Subcutaneous abdominal adipose tissue (tissue), 5 donors: ENCODE measurements at regions not wholly inside any gene's neighbourhood (a gene's known extent, or its start where the extent isn't known, plus 50 kb on each side); places are given as distances from the start of the nearest gene placed in this dataset.
"Not testable (repeated sequence)": the region's sequence is repeated elsewhere in the genome, so short reads cannot be mapped to it uniquely, and the experiment has no call there.

Source experiments
- H3K27ac ChIP-seq: one replicate; pipeline ENCODE4 v1.7.0; 2013; ENCODE audit warnings: low read depth, mild to moderate bottlenecking, inconsistent platforms, low read length, moderate library complexity
- H3K27me3 ChIP-seq, 5 donors: one replicate each; pipeline ENCODE4 v1.7.0; 2013; ENCODE audit warnings: low read length in 5 of 5, inconsistent platforms in 1 of 5; ENCODE audit not compliant: control insufficient read depth in 5 of 5, insufficient read depth in 4 of 5
- H3K36me3 ChIP-seq, 5 donors: one replicate each; pipeline ENCODE4 v1.7.0; 2013; ENCODE audit warnings: low read length in 5 of 5; ENCODE audit not compliant: control insufficient read depth in 5 of 5, insufficient read depth in 5 of 5
- H3K4me1 ChIP-seq, 5 donors: one replicate each; pipeline ENCODE4 v1.7.0; 2013; ENCODE audit warnings: low read length in 5 of 5, mild to moderate bottlenecking in 3 of 5, moderate library complexity in 1 of 5; ENCODE audit not compliant: control insufficient read depth in 5 of 5, insufficient read depth in 5 of 5
- H3K4me3 ChIP-seq, 5 donors: one replicate each; pipeline ENCODE4 v1.7.0; 2013; ENCODE audit warnings: low read length in 5 of 5, low read depth in 1 of 5
- H3K9ac ChIP-seq, 5 donors: one replicate each; pipeline ENCODE4 v1.7.0; 2013; ENCODE audit warnings: low read length in 5 of 5, mild to moderate bottlenecking in 4 of 5, moderate library complexity in 3 of 5
- H3K9me3 ChIP-seq, 5 donors: one replicate each; pipeline ENCODE4 v1.7.0; 2013; ENCODE audit warnings: low read length in 5 of 5; ENCODE audit not compliant: control insufficient read depth in 5 of 5
- donor health status: healthy.
- donor health status: healthy.
- donor health status: healthy.
- donor health status: healthy.
- donor health status: healthy.

DNA sequence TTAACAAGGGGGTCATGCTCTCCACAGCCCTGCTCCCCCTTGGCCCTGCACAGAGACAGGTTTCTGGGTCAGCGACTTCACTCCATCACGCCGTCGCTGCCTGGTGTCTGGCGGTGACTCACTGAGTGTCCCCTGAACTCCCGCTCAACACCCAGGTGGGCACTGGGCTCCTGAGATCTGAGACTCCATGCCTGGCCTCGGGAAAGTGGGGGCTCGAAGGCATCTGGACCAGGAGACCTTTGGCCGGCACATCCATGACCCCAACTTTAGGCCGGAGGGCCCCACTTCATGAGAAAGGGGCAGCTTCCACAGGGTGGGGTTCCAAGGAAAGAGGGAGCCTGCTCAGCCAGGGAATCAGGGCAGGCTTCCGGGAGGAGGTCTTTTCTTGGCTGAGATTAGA is 79.3 kb upstream of the PRR5 start:
- Histone ChIP-seq H3K9me3 (no peaks in the 10 kb centered on the region), H3K4me3 (no peak overlapping the region), H3K27me3 (peaks cover 7 to 48% (median 32%) of the 10 kb centered on the region in 5 donors), H3K27ac (no peak overlapping the region), H3K4me1 (peaks cover 0 to 24% (median 11%) of the 10 kb centered on the region in 5 donors), H3K36me3 (no peaks in the 10 kb centered on the region), H3K9ac (no peak overlapping the region)

DNA sequence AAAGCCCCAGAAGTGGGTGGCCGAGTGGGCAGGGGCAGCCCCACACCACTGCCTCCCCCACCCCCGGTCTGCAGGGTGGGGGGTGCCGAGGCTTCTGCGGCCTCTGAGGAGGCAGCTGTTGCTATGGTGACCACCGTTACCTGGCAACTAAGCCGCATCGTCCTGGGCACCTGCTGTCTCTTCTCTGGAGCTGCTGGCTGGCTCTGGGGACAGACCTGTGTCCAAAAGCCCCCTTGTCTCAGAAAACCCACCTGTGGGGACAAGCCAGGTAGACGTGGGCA is 79.9 kb upstream of the PRR5 start:
- Histone ChIP-seq H3K9ac (no peak overlapping the region), H3K4me3 (no peak overlapping the region), H3K9me3 (no peaks in the 10 kb centered on the region), H3K27me3 (peaks cover 9 to 52% (median 38%) of the 10 kb centered on the region in 5 donors), H3K36me3 (no peaks in the 10 kb centered on the region), H3K4me1 (peaks cover 0 to 26% (median 9%) of the 10 kb centered on the region in 5 donors), H3K27ac (no peak overlapping the region)

DNA sequence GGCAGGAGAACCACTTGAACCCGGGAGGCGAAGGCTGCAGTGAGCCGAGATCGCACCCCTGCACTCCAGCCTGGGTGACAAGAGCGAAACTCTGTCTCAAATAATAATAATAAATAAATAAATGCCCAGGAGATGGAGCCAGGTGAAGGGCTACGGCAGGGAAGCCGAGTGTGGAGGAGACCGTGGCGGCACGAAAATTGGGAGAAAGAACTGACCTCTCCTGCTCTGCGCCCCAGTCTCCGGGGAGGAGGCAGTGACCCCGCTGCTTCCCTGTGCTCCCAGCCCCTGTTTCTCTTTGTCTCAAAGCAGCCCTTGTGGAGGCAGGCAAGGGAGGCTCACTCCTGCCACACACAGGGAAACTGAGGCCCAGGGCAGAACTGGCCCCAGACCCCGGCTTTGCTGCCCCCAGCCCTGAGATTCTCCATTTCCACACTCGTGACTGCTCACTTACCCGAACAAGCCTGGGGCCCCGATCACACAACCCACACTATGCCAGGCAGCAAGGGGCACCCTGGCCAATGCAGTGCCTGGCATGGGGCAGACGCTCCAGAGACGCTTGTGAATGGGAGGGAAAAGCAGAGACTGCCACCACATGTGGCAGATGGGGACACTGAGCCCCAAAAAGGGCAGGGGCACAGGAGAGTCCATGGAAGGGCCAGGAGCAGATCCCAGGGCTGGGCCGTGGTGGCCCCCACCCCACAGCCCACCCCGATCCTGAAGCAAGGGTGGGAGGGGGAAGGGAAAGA is 80.4 kb upstream of the PRR5 start:
- H3K27ac ChIP-seq = no peak overlapping the region
- H3K4me1 ChIP-seq = peaks cover 0 to 30% (median 9%) of the 10 kb centered on the region in 5 donors
- H3K27me3 ChIP-seq = peaks cover 9 to 55% (median 40%) of the 10 kb centered on the region in 5 donors
- H3K9me3 ChIP-seq = no peaks in the 10 kb centered on the region
- H3K4me3 ChIP-seq = no peak overlapping the region
- H3K36me3 ChIP-seq = no peaks in the 10 kb centered on the region
- no peak overlapping the region for H3K9ac ChIP-seq

DNA sequence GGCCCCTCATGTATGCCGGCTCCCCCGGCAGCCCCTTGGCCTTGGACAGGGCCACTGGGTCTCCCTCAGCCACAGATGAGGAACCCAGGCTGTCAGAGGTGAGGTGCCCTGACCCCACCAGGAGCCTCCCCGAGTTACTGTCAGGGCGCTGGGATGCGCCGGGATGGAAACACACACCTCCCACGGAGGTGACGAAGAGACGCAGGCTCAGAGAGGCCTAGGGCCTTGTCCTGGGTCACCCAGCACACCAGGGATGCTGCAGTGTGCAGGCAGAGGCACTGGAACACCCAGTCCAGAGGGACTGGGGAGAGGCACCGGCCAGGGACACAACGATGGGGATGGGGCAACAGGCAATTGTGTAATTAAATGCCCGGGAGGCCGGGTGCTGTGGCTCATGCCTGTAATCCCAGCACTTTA is 81.2 kb upstream of the PRR5 start:
- Histone ChIP-seq H3K27ac (no peak overlapping the region), H3K9ac (no peak overlapping the region), H3K27me3 (peaks cover 9 to 55% (median 40%) of the 10 kb centered on the region in 5 donors), H3K4me3 (no peak overlapping the region), H3K4me1 (peaks cover 0 to 24% (median 6%) of the 10 kb centered on the region in 5 donors), H3K36me3 (no peaks in the 10 kb centered on the region), H3K9me3 (no peaks in the 10 kb centered on the region)

DNA sequence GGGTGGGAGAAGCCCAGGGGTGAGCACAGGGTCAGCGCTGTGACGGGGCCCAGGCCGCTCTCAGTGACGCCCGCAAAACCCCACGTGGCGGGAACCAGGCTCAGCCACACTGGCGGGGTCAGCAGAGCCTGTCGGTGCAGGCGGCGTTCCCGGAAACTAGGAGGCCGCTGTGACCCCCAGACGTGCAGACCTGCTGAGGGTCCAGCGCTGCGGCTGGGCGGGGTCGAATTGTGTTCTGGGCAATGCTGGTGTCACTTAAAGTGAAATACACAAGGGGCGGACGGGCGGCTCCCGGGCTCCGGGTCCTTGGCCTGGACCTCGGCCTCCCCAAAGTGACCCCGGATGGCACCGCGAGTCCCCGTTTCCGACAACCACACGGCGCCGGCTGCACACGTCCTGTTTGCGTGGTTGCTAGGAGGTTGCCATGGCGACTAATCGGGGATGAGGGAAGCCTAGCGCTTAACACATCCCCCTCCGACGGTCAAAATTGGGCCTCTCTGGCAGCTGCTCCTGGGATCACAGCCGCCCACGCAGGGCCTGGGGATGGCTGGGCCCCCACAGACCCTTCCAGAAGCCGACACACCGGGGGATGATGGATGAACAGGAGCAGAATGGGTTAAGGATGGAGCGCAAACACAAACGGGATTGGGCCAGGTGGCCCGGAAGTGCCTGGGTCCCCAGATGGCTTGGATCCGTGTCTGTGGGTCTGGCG is 81.7 kb upstream of the PRR5 start:
- Histone ChIP-seq H3K36me3 (no peaks in the 10 kb centered on the region), H3K9ac (peak overlapping the region in 1 of 5 donors; percentile 23), H3K27me3 (peaks cover 9 to 54% (median 39%) of the 10 kb centered on the region in 5 donors), H3K4me3 (peak overlapping the region in 3 of 5 donors; percentile 6 to 38 (median 14)), H3K27ac (no peak overlapping the region), H3K9me3 (peaks cover 0 to 3% (median under 1%) of the 10 kb centered on the region in 5 donors), H3K4me1 (peaks cover 0 to 23% (median 6%) of the 10 kb centered on the region in 5 donors)

DNA sequence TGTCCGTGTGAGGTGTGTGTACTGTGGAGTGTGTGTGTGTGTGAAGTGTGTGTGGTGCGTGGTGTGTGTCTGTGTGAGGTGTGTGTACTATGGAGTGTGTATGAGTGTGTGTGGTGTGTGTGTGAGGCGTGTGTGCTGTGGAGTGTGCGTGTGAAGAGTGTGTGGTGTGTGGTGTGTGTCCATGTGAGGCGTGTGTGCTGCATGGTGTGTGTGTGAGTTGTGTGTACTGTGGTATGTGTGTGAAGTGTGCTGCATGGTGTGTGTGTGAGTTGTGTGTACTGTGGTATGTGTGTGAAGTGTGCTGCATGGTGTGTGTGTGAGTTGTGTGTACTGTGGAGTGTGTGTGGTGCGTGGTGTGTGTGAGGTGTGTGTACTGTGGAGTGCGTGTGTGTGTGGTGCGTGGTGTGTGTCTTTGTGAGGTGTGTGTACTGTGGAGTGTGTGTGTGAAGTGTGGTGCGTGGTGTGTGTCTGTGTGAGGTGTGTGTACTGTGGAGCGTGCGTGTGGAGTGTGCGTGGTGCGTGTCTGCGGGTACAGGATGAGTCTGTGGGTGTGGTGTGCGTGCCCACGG is 82.4 kb upstream of the PRR5 start:
- H3K36me3 ChIP-seq, H3K9ac ChIP-seq, H3K9me3 ChIP-seq, H3K27ac ChIP-seq: not testable (repeated sequence)
- H3K27me3 ChIP-seq = peaks cover 9 to 51% (median 39%) of the 10 kb centered on the region in 5 donors
- H3K4me3 ChIP-seq = peak overlapping the region in 3 of 5 donors; percentile 6 to 38 (median 14)
- H3K4me1 ChIP-seq = peaks cover 0 to 23% (median 6%) of the 10 kb centered on the region in 5 donors

DNA sequence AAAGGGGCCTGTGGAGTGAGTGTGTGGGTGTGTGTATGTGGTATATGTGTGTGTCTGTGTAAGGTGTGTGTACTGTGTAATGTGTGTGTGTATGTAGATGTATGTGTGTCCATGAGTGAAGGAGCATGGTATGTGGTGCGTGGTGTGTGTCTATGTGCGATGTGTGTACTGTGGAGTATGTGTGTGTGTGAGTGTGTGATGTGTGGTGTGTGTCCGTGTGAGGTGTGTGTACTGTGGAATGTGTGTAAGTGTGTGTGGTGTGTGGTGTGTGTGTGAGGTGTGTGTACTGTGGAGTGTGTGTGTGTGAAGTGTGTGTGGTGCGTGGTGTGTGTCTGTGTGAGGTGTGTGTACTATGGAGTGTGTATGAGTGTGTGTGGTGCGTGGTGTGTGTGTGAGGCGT is 83.1 kb upstream of the PRR5 start:
- H3K9ac ChIP-seq, H3K36me3 ChIP-seq, H3K27ac ChIP-seq, H3K4me3 ChIP-seq: not testable (repeated sequence)
- peaks cover 9 to 49% (median 39%) of the 10 kb centered on the region in 5 donors for H3K27me3 ChIP-seq
- peaks cover 0 to 14% (median 12%) of the 10 kb centered on the region in 5 donors for H3K9me3 ChIP-seq
- H3K4me1 ChIP-seq = peaks cover 0 to 23% (median 6%) of the 10 kb centered on the region in 5 donors

DNA sequence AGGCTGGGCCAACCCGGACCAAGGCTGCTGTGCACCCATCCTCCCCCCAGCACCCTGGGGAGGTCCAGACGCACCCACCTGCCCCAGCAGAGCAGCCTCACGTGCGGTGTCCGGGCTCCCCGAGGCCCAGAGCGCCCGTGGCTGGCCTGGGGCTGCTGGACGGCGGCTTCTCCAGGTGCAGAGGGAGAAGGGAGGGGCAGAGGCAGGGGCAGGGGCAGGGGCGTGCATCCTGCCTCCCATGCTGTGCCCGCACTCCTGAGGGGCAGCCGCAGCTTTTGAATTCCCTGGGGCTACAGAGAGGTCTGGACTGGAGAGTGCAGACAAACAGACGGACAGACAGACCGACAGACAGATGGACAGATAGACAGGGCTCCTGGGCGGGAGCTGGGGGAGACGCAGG is 83.6 kb upstream of the PRR5 start:
- no peak overlapping the region for H3K9ac ChIP-seq
- H3K36me3 ChIP-seq = no peaks in the 10 kb centered on the region
- peaks cover 0 to 23% (median 6%) of the 10 kb centered on the region in 5 donors for H3K4me1 ChIP-seq
- no peak overlapping the region for H3K27ac ChIP-seq
- peaks cover 0 to 17% (median 14%) of the 10 kb centered on the region in 5 donors for H3K9me3 ChIP-seq
- no peak overlapping the region for H3K4me3 ChIP-seq
- H3K27me3 ChIP-seq = peaks cover 9 to 46% (median 37%) of the 10 kb centered on the region in 5 donors

DNA sequence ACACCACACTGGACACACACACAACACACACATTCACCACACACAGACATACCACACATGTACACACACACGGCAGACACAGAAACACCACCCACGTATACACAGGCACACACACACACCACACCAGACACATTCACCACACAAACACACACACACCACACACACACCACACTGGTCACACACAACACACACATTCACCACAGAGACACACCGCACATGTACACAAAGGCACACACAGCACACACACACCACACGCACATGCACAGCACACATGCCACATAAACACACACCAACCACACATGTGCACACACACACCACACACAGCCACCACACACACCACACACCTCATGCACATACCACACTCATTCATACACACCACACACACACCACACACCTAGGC is 84.2 kb upstream of the PRR5 start:
- Histone ChIP-seq H3K27me3 (peaks cover 9 to 46% (median 36%) of the 10 kb centered on the region in 5 donors), H3K27ac (no peak overlapping the region), H3K4me1 (peaks cover 0 to 23% (median 6%) of the 10 kb centered on the region in 5 donors), H3K9me3 (peaks cover 0 to 21% (median 17%) of the 10 kb centered on the region in 5 donors), H3K36me3 (no peaks in the 10 kb centered on the region), H3K4me3 (no peak overlapping the region), H3K9ac (no peak overlapping the region)
